HG03175 (cell line): ENCODE measurements at regions not wholly inside any gene's neighbourhood (a gene's known extent, or its start where the extent isn't known, plus 50 kb on each side); places are given as distances from the start of the nearest gene placed in this dataset.
"Not testable (repeated sequence)": the region's sequence is repeated elsewhere in the genome, so short reads cannot be mapped to it uniquely, and the experiment has no call there.

Experiments used
- ATAC-seq: cut with Tn5 transposase; IDR thresholded peaks from one replicate; pipeline ENCODE4 v1.9.1; 2021; ENCODE audit warnings: mild to moderate bottlenecking, moderate library complexity; ENCODE audit not compliant: unreplicated experiment

DNA sequence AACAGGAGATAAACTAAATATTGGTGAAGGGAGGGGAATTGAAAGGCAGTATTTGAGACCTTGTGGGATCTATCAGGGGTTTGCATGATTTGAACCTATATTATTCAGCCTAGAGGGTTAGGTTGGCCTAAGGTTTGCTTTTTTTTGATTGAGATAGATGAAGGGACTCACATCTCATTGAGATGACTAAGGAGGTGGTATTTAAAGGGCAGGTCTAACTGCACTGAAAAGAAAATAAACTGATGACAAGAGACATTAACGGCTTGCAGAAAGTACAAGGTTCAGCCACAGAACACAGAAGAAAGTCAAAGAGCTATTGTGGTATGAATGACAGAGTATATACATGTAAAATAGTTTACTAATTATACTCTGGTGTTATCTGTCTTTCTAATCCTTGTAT, 412.7 kb downstream of the CDH10 start:
- no peak for ATAC-seq

GRCh38 chr5:24232929-24233498, 411.8 kb downstream of the CDH10 start:
- ATAC-seq = no peak

DNA sequence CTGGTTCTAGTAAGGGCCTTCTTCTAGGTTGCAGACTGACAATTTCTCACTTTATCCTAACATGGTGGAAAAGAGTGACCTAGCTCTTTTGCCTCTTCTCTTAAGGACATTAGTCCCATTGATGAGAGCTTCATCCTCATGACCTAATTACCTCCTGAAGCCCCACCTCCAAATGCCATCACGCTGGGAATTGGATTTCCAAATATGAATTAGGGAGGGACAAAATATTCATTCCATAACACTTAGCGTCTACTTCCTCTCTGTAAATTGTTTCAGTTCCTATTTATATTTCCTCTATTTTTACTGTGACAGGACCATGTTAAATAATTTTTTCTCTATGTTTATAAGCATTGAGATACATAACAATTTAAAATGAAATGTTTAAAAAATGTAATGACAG, 408.8 kb downstream of the CDH10 start:
- no peak for ATAC-seq

- ATAC-seq = no peak
Measured at GRCh38 chr5:24245821-24246220, 399.0 kb downstream of the CDH10 start.

GRCh38 chr5:24264547-24264946, 380.2 kb downstream of the CDH10 start:
- ATAC-seq = no peak

GRCh38 chr5:24265306-24265705, 379.5 kb downstream of the CDH10 start:
- ATAC-seq = no peak

DNA sequence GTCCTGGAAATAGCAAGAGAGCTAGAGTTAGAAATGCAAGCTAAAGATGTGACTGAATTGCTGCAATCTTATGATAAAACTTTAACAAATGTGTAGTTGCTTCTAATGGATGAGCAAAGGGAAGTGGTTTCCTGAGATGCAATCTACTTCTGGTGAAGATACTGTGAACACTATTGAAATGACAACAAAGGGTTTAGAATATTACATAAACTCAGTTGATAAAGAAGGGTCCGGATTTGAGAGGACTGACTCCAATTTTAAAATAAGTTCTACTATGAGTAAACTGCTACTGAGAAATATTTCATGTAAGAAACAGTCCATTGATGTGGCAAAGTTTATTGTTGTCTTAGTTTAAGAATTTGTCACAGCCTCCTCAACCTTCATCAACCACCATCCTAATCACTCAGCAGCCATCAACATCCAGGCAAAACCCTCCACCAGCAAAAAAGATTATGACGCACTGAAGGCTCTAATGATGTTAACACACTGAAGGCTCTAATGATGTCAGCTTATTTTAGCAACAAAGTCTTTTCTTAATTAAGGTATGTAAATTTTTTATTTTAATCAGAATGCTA, 376.2 kb downstream of the CDH10 start:
- no peak for ATAC-seq

DNA sequence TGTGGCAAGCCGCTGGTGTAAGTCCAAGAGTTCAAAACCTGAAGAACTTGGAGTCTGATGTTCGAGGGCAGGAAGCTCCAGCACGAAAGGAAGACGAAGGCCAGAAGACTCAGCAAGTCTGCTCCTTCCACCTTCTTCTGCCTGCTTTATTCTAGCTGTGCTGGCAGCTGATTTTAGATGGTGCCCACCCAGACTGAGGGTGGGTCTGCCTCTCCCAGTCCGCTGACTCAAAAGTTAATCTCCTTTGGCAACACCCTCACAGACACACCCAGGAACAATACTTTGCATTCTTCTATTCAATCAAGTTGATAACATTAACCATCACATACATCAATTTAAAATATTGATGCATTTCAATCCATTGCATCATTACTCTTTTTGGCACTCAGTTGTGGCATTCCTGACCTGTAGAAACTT, 373.1 kb downstream of the CDH10 start:
- ATAC-seq = not testable (repeated sequence)

DNA sequence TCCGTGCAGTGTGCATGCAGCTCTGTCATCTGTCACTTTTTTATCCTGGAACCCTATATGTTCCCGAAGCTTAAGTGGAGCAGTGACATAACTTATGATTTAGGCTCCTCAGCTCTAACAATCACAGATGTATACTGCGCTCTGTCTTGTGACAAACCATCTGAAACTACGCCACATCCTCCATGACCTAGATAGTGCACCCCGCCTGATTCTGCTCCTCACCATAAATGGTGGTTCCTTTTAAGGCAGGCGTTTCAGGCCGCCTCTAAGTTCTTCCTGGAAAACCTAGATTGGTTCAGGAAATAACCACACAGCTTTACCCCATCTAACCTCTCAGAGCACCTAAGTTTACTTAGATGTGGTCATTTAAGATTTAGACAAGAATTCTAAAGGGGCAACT, 372.0 kb downstream of the CDH10 start:
- ATAC-seq = no peak

GRCh38 chr5:24280215-24280614, 364.6 kb downstream of the CDH10 start:
- ATAC-seq = no peak

DNA sequence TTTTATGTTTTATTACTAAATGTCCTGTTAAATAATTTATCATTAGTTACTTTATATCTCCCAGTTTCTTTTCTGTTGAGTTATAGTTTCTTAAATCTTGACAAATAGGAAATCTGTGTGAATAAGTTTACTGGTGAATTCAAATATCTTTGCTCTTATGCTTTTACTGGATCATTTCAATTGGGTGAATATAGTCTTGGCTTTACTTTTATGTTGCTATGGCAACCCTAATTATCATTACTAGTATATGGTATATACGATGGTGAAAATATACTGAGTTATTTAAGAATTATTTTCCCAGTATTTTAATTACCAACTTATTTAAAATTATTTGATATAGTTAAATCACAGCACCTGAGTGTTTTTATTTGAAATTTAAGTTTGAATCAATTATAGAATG, 363.0 kb downstream of the CDH10 start:
- no peak for ATAC-seq

- no peak for ATAC-seq
Measured at GRCh38 chr5:24289582-24290335, 355.0 kb downstream of the CDH10 start.

GRCh38 chr5:24290536-24290935, 354.2 kb downstream of the CDH10 start:
- no peak for ATAC-seq

- no peak for ATAC-seq
Measured at GRCh38 chr5:24291916-24292315, 352.9 kb downstream of the CDH10 start.

DNA sequence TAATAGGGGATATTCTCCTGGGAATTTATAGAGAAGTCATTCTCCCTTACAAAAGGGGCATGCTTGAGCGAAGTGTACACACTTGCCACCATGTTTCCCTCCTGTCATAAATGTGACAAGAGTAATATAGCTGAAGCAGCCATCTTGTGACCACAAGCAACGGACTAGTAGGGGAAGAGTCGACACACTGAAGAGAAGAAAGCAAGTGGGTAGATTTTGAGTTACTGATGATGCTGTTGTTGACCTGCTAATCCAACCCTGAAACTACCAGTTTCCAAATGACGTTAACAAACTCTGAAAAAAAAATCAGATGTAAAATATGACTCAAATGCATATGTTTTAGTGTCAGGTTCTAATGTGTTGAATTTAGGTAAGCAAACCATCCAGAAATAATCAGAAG, 350.4 kb downstream of the CDH10 start:
- ATAC-seq = no peak

- ATAC-seq = no peak
Measured at GRCh38 chr5:24314106-24314505, 330.7 kb downstream of the CDH10 start.

DNA sequence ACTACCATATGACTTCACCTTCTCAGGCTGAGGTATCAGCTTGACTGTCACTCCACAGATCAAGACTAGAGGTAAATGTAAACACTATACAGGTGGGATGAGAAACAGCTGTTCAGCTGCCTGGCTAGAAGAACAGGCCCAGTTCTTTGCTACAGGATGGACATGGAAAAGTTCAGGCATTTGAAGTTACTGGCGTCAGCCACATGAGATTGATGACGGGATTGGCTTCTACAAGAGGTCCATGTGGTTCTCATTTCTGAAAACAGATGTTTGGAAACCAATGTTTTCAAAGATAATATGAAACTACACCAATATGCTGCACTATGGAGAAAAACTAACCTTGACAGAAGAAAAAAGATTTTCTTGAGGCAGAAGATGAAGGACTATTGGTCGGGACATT, 324.1 kb downstream of the CDH10 start:
- ATAC-seq = no peak

DNA sequence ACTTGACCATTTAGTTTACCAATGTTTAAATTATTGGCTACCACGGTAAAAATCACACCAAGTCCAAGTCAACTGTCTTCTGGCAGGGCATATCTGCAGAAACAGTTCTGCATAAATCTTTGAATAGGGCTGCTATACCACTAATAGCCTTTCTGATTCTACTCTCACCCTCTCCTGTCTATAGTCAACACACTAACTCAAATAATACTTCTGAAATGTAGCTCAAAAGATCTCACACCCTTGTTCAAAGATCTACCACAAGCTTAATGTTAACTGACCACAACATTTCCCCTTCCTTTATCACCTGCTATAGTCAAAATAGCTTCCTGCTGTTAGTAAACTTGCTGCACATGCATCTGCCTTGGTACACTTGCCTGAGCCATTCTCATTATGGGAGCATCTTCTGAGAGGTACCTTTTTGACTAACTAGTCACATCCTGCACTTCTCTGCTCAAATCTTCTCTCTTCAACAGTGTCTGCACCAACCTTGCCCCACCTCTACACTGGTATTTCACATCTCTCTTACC, 319.4 kb downstream of the CDH10 start:
- ATAC-seq = no peak

GRCh38 chr5:24331531-24331930, 313.2 kb downstream of the CDH10 start:
- ATAC-seq = no peak

- ATAC-seq = no peak
Measured at GRCh38 chr5:24347158-24347557, 297.6 kb downstream of the CDH10 start.

- ATAC-seq = no peak
Measured at GRCh38 chr5:24351285-24351684, 293.5 kb downstream of the CDH10 start.

DNA sequence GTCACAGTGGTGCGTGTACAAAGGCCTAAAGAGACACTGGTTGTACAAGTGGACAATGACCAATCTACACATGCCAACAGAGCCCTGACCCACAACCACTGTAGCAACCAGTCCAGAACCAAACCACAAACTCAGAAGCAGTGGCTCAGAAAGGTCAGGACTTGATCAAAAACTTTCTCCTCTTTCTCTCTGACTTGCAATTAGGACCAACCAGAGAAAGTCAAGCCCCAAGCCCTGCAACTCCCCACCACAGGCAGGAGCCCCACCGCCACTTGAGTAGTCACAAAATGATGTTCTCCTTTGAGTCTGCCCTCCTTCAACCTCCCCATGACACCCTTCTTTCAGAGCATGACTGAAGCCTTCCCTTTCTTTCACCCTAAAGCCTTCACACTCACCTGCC, 291.8 kb downstream of the CDH10 start:
- no peak for ATAC-seq
